Osteocyte (in vitro differentiated cells): ENCODE measurements at regions not wholly inside any gene's neighbourhood (a gene's known extent, or its start where the extent isn't known, plus 50 kb on each side); places are given as distances from the start of the nearest gene placed in this dataset.

Source experiments
- DNase-seq: peaks from one replicate; pipeline ENCODE4 v3.0.0; 2021; ENCODE audit warnings: mixed read lengths; ENCODE audit not compliant: unreplicated experiment; ENCODE audit errors: extremely low spot score
- H3K27ac Mint-ChIP-seq: one replicate; pipeline ENCODE4 v1.8.0; 2021; ENCODE audit warnings: mild to moderate bottlenecking, mixed read lengths; ENCODE audit not compliant: unreplicated experiment
- H3K27me3 Mint-ChIP-seq: one replicate; pipeline ENCODE4 v1.8.0; 2021; ENCODE audit warnings: mixed read lengths; ENCODE audit not compliant: unreplicated experiment
- H3K36me3 Mint-ChIP-seq: one replicate; pipeline ENCODE4 v1.8.0; 2021; ENCODE audit warnings: mixed read lengths; ENCODE audit not compliant: unreplicated experiment
- H3K4me1 Mint-ChIP-seq: one replicate; pipeline ENCODE4 v1.8.0; 2021; ENCODE audit warnings: mixed read lengths; ENCODE audit not compliant: unreplicated experiment
- H3K4me3 Mint-ChIP-seq: one replicate; pipeline ENCODE4 v1.8.0; 2021; ENCODE audit warnings: mild to moderate bottlenecking, moderate library complexity, mixed read lengths; ENCODE audit not compliant: unreplicated experiment
- H3K9me3 Mint-ChIP-seq: one replicate; pipeline ENCODE4 v1.8.0; 2021; ENCODE audit warnings: mixed read lengths; ENCODE audit not compliant: unreplicated experiment
- CTCF ChIP-seq: fragments of 200-600 bp; sonication (generic); IDR thresholded peaks from 2 replicates; pipeline ENCODE4 v1.5.0; 2021; ENCODE audit warnings: antibody characterized with exemption, mild to moderate bottlenecking, moderate library complexity

DNA sequence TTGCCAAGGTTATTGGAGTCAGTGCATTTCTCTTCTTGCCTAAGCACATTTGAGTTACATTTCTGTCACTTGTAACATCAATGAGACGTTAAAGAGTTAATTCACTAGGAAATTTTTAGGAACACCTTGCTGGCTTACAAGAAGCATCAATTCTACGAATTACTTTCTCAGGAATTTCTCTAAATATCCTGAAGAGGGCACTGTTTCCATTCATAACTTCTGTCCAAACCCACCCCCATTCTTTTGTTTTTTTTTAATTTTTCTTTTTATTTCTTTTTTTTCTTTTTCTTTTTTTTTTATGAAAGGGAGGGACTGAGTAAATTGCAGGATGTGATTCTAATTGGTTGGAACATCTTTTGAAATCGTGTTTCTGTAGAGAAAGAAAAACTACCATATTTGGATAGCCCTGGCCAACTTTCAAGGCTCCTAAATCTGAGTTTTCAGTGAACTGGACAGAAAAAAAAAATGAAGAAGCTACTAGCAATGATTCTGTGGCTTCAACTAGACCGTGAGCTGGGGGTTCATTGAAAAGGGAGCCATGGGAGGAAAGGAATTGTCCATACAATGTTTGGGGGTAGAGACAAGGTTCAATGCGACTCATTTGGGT is 285.3 kb downstream of the DAD1 start:
- Mint-ChIP-seq H3K4me1 (peaks cover 42% of the 10 kb centered on the region), H3K27ac (peak overlapping the region; percentile 16)

GRCh38 chr14:22300646-22301045 is 288.4 kb downstream of the DAD1 start:
- no peak overlapping the region for H3K27ac Mint-ChIP-seq
- no peak overlapping the region for H3K4me3 Mint-ChIP-seq
- peaks cover 48% of the 10 kb centered on the region for H3K4me1 Mint-ChIP-seq
- DNase-seq, result no peak
- no peak for TF ChIP-seq CTCF
- H3K27me3 Mint-ChIP-seq, result no peaks in the 10 kb centered on the region
- H3K9me3 Mint-ChIP-seq, result no peaks in the 10 kb centered on the region
- H3K36me3 Mint-ChIP-seq, result no peaks in the 10 kb centered on the region

More for the DNA sequence above, 285.3 kb downstream of the DAD1 start:
- Mint-ChIP-seq H3K27me3 (no peaks in the 10 kb centered on the region), H3K9me3 (no peaks in the 10 kb centered on the region), H3K4me3 (no peak overlapping the region), H3K36me3 (no peaks in the 10 kb centered on the region)
- peak; percentile 65 for TF ChIP-seq CTCF
- DNase-seq, result no peak

DNA sequence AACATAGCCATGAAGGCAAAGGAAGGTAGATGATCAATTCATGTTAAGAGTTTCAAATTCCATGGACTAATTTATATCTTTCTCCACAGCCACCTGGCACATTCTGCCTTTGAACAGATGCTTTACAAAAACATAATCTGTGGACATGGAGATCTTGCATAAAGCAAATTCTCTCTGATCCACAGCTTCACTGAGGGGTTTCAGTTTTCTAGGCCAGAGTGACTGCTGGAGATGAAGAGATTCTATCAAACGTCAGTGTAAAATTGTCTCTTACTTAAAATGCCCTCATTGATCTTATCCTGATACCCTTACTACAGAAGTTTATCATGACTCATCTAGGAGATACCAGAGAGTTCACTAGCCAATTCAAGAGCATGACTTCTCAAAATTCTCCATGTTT is 291.6 kb downstream of the DAD1 start:
- H3K27me3 Mint-ChIP-seq, result no peaks in the 10 kb centered on the region
- peaks cover 45% of the 10 kb centered on the region for H3K4me1 Mint-ChIP-seq
- no peak overlapping the region for H3K4me3 Mint-ChIP-seq
- no peak for TF ChIP-seq CTCF
- no peak for DNase-seq
- H3K9me3 Mint-ChIP-seq, result peaks cover 5% of the 10 kb centered on the region
- H3K36me3 Mint-ChIP-seq, result no peaks in the 10 kb centered on the region
- H3K27ac Mint-ChIP-seq, result no peak overlapping the region

DNA sequence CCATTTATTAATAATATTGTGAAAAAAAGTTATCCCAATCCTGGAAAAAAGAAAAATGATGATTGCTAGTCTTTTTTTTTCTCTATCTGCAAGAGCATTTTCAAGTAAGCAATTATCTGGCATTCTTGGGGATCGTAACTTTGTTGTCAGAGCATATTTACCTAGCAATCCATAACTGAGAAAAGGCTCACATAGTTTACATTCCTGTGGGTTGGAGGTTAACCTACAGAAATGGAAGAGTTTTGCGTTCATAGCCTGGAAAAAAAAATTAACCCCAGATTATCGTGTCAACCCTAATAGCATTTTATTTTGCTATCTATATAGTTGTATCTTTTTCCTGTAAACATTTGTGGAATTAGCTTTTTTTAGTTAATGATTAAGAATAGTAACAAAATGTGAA is 292.3 kb downstream of the DAD1 start:
- DNase-seq, result no peak
- H3K4me1 Mint-ChIP-seq, result peaks cover 45% of the 10 kb centered on the region
- no peak overlapping the region for H3K4me3 Mint-ChIP-seq
- no peaks in the 10 kb centered on the region for H3K27me3 Mint-ChIP-seq
- no peak for TF ChIP-seq CTCF
- peak overlapping the region; percentile 1 for H3K27ac Mint-ChIP-seq
- H3K36me3 Mint-ChIP-seq, result no peaks in the 10 kb centered on the region
- peaks cover 5% of the 10 kb centered on the region for H3K9me3 Mint-ChIP-seq

GRCh38 chr14:22296088-22296487 is 292.9 kb downstream of the DAD1 start:
- DNase-seq, result no peak
- no peak overlapping the region for H3K27ac Mint-ChIP-seq
- H3K27me3 Mint-ChIP-seq, result no peaks in the 10 kb centered on the region
- H3K4me1 Mint-ChIP-seq, result peaks cover 43% of the 10 kb centered on the region
- no peak for TF ChIP-seq CTCF
- H3K4me3 Mint-ChIP-seq, result no peak overlapping the region
- H3K9me3 Mint-ChIP-seq, result peaks cover 5% of the 10 kb centered on the region
- no peaks in the 10 kb centered on the region for H3K36me3 Mint-ChIP-seq
